A673 (cell line): ENCODE measurements at regions not wholly inside any gene's neighbourhood (a gene's known extent, or its start where the extent isn't known, plus 50 kb on each side); places are given as distances from the start of the nearest gene placed in this dataset.

Experiments used
- BruUV-seq: library from RNA; stranded (reverse); fragments of 400-500 nt; replicated peaks from 2 replicates; lab custom pipeline; 2021; lab: Mats Ljungman, UMichigan
- CTCF ChIA-PET: fragments of 300-600 bp; sonication (Branson Sonifier 250); formaldehyde crosslinking; loops from one replicate; lab custom pipeline; 2022; ENCODE audit warnings: antibody characterized with exemption; lab: Charles Lee
- POLR2A ChIA-PET: fragments of 300-600 bp; sonication (Branson Sonifier 250); formaldehyde crosslinking; loops from one replicate; lab custom pipeline; 2022; ENCODE audit warnings: antibody characterized with exemption; ENCODE audit not compliant: low non-redundant PET; lab: Charles Lee
- DNase-seq: peaks from one replicate; pipeline ENCODE4 v3.0.0-alpha.2; 2015; ENCODE audit warnings: low spot score
- H3K27ac ChIP-seq: fragments of 200-600 bp; sonication (generic); 2 replicates; pipeline ENCODE4 v1.5.1; 2016; ENCODE audit warnings: mixed run types, low read depth, mild to moderate bottlenecking, mixed read lengths, antibody characterized with exemption, low read length; ENCODE audit not compliant: poor library complexity, severe bottlenecking
- H3K27me3 ChIP-seq: fragments of 200-600 bp; sonication (generic); replicated peaks from 2 replicates; pipeline ENCODE4 v1.6.1; 2017; ENCODE audit warnings: mixed run types, low read depth, mild to moderate bottlenecking, mixed read lengths, antibody characterized with exemption, low read length; ENCODE audit not compliant: insufficient read depth, poor library complexity
- H3K36me3 ChIP-seq: fragments of 200-600 bp; sonication (generic); 2 replicates; pipeline ENCODE4 v1.6.1; 2016; ENCODE audit warnings: mixed run types, mild to moderate bottlenecking, mixed read lengths, antibody characterized with exemption, low read length; ENCODE audit not compliant: insufficient read depth, poor library complexity, severe bottlenecking
- H3K4me1 ChIP-seq: fragments of 200-600 bp; sonication (generic); 2 replicates; pipeline ENCODE4 v1.6.1; 2017; ENCODE audit warnings: mixed run types, mild to moderate bottlenecking, mixed read lengths, antibody characterized with exemption, low read length; ENCODE audit not compliant: insufficient read depth, poor library complexity, severe bottlenecking
- H3K4me3 ChIP-seq: fragments of 200-600 bp; sonication (generic); 2 replicates; pipeline ENCODE4 v1.5.1; 2016; ENCODE audit warnings: low read depth, mixed run types, mild to moderate bottlenecking, mixed read lengths, low read length; ENCODE audit not compliant: poor library complexity, severe bottlenecking
- H3K9me3 ChIP-seq: fragments of 200-600 bp; sonication (generic); 2 replicates; pipeline ENCODE4 v1.6.1; 2016; ENCODE audit warnings: mixed run types, low read depth, mild to moderate bottlenecking, mixed read lengths, antibody characterized with exemption, low read length; ENCODE audit not compliant: poor library complexity, severe bottlenecking
- EZH2 ChIP-seq: fragments of 200-600 bp; sonication (generic); IDR thresholded peaks from 2 replicates; pipeline ENCODE4 v1.6.1; 2017; ENCODE audit warnings: borderline replicate concordance, low read depth, mild to moderate bottlenecking, mixed read lengths, antibody characterized with exemption, low read length; ENCODE audit not compliant: poor library complexity, severe bottlenecking
- intact Hi-C: fragments of 100-400 bp; cut with micrococcal nuclease; formaldehyde crosslinking; loops from one replicate; pipeline ENCODE4 v1.10.0; 2022; ENCODE audit not compliant: unreplicated experiment
- TF ChIP-seq, protein P1 (sequence below): fragments of 300-800, 200-600 bp; sonication (generic); conservative IDR thresholded peaks from 2 replicates; pipeline ENCODE4 v1.5.1; 2017; ENCODE audit warnings: low read depth, mild to moderate bottlenecking, antibody characterized with exemption, low read length, moderate library complexity, mixed read lengths

DNA sequence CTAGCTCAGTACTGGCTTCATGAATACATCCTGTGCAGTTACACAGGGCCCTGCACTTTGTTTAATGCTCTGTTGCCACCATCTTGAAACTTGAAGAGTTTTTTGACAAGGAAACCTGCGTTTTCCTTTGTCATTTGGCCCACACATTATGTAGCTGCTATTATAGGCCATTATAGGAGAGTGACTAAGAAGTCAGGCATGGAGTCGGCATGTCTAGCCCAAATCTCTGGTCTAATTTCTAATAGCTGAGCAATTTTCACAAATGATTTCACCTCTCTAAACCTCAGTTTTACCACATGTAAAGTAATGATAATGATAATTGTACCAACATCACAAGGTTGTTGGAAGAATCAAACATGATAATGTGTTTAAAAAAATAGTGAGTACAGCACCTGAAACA, 67.1 kb upstream of the MYLIP start:
- BruUV-seq = no TSS peak
- Histone ChIP-seq H3K27ac (no peak overlapping the region), H3K4me3 (no peak overlapping the region), H3K9me3 (no peaks in the 10 kb centered on the region), H3K36me3 (no peaks in the 10 kb centered on the region), H3K27me3 (no peaks in the 10 kb centered on the region), H3K4me1 (no peaks in the 10 kb centered on the region)
- intact Hi-C loops = no loop called here
- DNase-seq = no peak
- CTCF ChIA-PET = no interaction called here
- POLR2A ChIA-PET = no interaction called here
- TF ChIP-seq, protein P1, sequence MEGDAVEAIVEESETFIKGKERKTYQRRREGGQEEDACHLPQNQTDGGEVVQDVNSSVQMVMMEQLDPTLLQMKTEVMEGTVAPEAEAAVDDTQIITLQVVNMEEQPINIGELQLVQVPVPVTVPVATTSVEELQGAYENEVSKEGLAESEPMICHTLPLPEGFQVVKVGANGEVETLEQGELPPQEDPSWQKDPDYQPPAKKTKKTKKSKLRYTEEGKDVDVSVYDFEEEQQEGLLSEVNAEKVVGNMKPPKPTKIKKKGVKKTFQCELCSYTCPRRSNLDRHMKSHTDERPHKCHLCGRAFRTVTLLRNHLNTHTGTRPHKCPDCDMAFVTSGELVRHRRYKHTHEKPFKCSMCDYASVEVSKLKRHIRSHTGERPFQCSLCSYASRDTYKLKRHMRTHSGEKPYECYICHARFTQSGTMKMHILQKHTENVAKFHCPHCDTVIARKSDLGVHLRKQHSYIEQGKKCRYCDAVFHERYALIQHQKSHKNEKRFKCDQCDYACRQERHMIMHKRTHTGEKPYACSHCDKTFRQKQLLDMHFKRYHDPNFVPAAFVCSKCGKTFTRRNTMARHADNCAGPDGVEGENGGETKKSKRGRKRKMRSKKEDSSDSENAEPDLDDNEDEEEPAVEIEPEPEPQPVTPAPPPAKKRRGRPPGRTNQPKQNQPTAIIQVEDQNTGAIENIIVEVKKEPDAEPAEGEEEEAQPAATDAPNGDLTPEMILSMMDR = no peak
- no peak for TF ChIP-seq EZH2

DNA sequence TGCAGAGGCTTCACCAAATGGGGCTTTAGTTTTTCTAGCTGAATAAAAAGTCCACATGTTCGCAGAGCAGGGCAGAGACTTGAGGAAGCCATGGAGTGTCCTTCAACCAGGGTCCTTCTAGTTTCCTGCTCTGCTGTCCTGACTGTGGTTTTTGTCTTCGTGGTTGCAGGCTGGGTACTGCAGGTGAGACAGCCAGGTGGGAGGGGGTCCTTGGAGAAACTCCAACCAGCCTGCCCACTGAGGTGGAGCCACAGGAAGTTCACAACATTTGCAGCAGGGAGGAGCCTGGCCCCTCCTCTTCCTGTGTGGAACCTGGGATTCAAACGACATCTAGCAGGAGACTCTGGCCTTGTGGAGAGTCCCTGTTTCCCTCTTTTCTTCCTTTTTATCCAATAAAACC, 68.8 kb upstream of the MYLIP start:
- Histone ChIP-seq H3K27ac (no peak overlapping the region), H3K9me3 (no peaks in the 10 kb centered on the region), H3K4me3 (no peak overlapping the region), H3K36me3 (no peaks in the 10 kb centered on the region), H3K27me3 (no peaks in the 10 kb centered on the region), H3K4me1 (no peaks in the 10 kb centered on the region)
- no TSS peak for BruUV-seq
- ChIA-PET CTCF (no interaction called here), POLR2A (no interaction called here)
- intact Hi-C loops = no loop called here
- no peak for DNase-seq
- no peak for TF ChIP-seq EZH2
- TF ChIP-seq, protein P1 = no peak

DNA sequence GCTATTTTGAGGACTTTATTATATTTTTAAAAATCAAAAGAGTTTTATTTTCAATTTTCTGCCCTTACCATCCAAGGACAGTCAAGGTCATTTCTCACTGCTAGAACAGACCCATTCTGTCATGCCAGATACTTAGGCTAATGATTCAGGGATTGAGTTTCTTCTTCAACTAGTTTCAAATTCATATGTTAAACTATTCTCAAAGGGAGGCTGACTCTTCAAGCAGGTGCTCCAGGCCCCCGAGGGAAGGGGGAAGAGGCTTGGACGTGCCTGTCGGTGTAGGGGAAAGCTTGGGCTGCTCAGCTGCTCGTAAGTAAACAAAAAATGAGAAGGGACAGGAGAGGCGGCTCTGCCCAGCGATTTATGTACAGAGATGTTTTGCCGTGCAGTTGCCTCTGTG, 69.4 kb upstream of the MYLIP start:
- Histone ChIP-seq H3K9me3 (no peaks in the 10 kb centered on the region), H3K4me1 (no peaks in the 10 kb centered on the region), H3K27ac (no peak overlapping the region), H3K4me3 (no peak overlapping the region), H3K27me3 (no peaks in the 10 kb centered on the region), H3K36me3 (no peaks in the 10 kb centered on the region)
- CTCF ChIA-PET = no interaction called here
- POLR2A ChIA-PET = no interaction called here
- intact Hi-C loops = no loop called here
- BruUV-seq = no TSS peak
- no peak for TF ChIP-seq EZH2
- TF ChIP-seq, protein P1 = no peak
- no peak for DNase-seq
